ENCODE measurements at regions not wholly inside any gene's neighbourhood (a gene's known extent, or its start where the extent isn't known, plus 50 kb on each side); places are given as distances from the start of the nearest gene placed in this dataset.

GRCh38 chr19:30082611-30083010 is 140.6 kb downstream of the URI1 start:
- DNase-seq (ENCODE audit: low spot score): no peak

GRCh38 chr19:30083125-30083681 is 141.2 kb downstream of the URI1 start:
- DNase-seq (ENCODE audit: low spot score): no peak

- DNase-seq (ENCODE audit: low spot score): no peak
Observed at GRCh38 chr19:30083701-30084156, 141.7 kb downstream of the URI1 start.

- DNase-seq (ENCODE audit: low spot score): no peak
Observed at GRCh38 chr19:30084390-30084819, 142.4 kb downstream of the URI1 start.

GRCh38 chr19:30085394-30085793 is 143.4 kb downstream of the URI1 start:
- DNase-seq (ENCODE audit: low spot score): no peak

- no peak for DNase-seq (ENCODE audit: low spot score)
Observed at GRCh38 chr19:30086220-30086619, 144.2 kb downstream of the URI1 start.

- DNase-seq (ENCODE audit: low spot score): no peak
Observed at GRCh38 chr19:30086916-30087315, 144.9 kb downstream of the URI1 start.

GRCh38 chr19:30087381-30088138 is 145.5 kb downstream of the URI1 start:
- no peak for DNase-seq (ENCODE audit: low spot score)

GRCh38 chr19:30088567-30088966 is 146.5 kb downstream of the URI1 start:
- no peak for DNase-seq (ENCODE audit: low spot score)

- no peak for DNase-seq (ENCODE audit: low spot score)
Observed at GRCh38 chr19:30089086-30089665, 147.1 kb downstream of the URI1 start.

- DNase-seq (ENCODE audit: low spot score): no peak
Observed at GRCh38 chr19:30090476-30090875, 148.4 kb downstream of the URI1 start.

- no peak for DNase-seq (ENCODE audit: low spot score)
Observed at GRCh38 chr19:30090963-30091362, 148.9 kb downstream of the URI1 start.

- DNase-seq (ENCODE audit: low spot score): no peak
Observed at GRCh38 chr19:30091456-30091855, 149.4 kb downstream of the URI1 start.

- DNase-seq (ENCODE audit: low spot score): no peak
Observed at GRCh38 chr19:30091856-30092255, 149.8 kb downstream of the URI1 start.

GRCh38 chr19:30092721-30093569 is 150.9 kb downstream of the URI1 start:
- DNase-seq (ENCODE audit: low spot score): no peak

- no peak for DNase-seq (ENCODE audit: low spot score)
Observed at GRCh38 chr19:30093966-30094755, 152.1 kb downstream of the URI1 start.

- no peak for DNase-seq (ENCODE audit: low spot score)
Observed at GRCh38 chr19:30094756-30095140, 152.7 kb downstream of the URI1 start.

GRCh38 chr19:30095171-30095570 is 153.1 kb downstream of the URI1 start:
- no peak for DNase-seq (ENCODE audit: low spot score)

GRCh38 chr19:30096596-30097370 is 154.7 kb downstream of the URI1 start:
- DNase-seq (ENCODE audit: low spot score): no peak

GRCh38 chr19:30097746-30098280 is 155.8 kb downstream of the URI1 start:
- no peak for DNase-seq (ENCODE audit: low spot score)
